ENCODE measurements at regions not wholly inside any gene's neighbourhood (a gene's known extent, or its start where the extent isn't known, plus 50 kb on each side); places are given as distances from the start of the nearest gene placed in this dataset.

DNA sequence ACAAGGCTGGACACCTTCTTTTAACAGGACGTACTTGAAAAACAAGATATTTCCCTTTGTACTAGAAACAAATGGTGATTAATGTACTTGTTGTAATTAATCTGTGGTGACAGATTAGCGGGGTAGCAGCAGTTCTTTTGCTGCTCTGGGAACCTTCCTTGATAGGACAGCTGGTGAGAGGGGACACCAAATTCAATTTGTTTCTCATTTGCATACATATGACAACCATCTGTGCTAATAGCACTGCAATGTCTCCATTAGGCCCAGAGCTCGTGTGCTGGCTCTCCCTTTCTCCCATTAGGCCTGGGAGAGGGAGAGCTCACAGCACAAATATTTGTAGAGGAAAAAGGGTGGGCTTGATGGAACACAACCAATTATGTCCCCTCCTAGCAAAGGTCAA, 221.0 kb upstream of the HS3ST3A1 start:
- Histone ChIP-seq H3K36me3 (ENCODE audit: control insufficient read depth in 2 of 2, insufficient read depth in 2 of 2, low read length in 1 of 2) (no peaks in the 10 kb centered on the region), H3K27me3 (ENCODE audit: control insufficient read depth in 2 of 2, insufficient read depth in 1 of 2, low read length in 1 of 2) (no peaks in the 10 kb centered on the region), H3K4me1 (ENCODE audit: control insufficient read depth in 2 of 2, insufficient read depth in 2 of 2, low read length in 2 of 2) (no peaks in the 10 kb centered on the region), H3K27ac (ENCODE audit: low read depth in 1 of 2, low read length in 1 of 2) (no peak overlapping the region), H3K9me3 (ENCODE audit: control insufficient read depth in 2 of 2, insufficient read depth in 1 of 2, low read length in 1 of 2) (no peaks in the 10 kb centered on the region), H3K4me3 (ENCODE audit: low read length in 2 of 2) (no peak overlapping the region)
- WGBS: 87% methylated on average over 3 of the region's 3 CpGs
- no peak for DNase-seq (ENCODE audit: low read depth in 6 of 9, low spot score in 9 of 9)

- 92% methylated on average over 1 of the region's 1 CpG for WGBS
- H3K27me3 ChIP-seq (ENCODE audit: control insufficient read depth in 2 of 2, insufficient read depth in 1 of 2, low read length in 1 of 2): no peaks in the 10 kb centered on the region
- H3K36me3 ChIP-seq (ENCODE audit: control insufficient read depth in 2 of 2, insufficient read depth in 2 of 2, low read length in 1 of 2): no peaks in the 10 kb centered on the region
- DNase-seq (ENCODE audit: low read depth in 6 of 9, low spot score in 9 of 9): no peak
- no peaks in the 10 kb centered on the region for H3K9me3 ChIP-seq (ENCODE audit: control insufficient read depth in 2 of 2, insufficient read depth in 1 of 2, low read length in 1 of 2)
- H3K27ac ChIP-seq (ENCODE audit: low read depth in 1 of 2, low read length in 1 of 2): no peak overlapping the region
- H3K4me3 ChIP-seq (ENCODE audit: low read length in 2 of 2): no peak overlapping the region
- no peaks in the 10 kb centered on the region for H3K4me1 ChIP-seq (ENCODE audit: control insufficient read depth in 2 of 2, insufficient read depth in 2 of 2, low read length in 2 of 2)
Observed at GRCh38 chr17:13825526-13826040, 223.9 kb upstream of the HS3ST3A1 start.

- WGBS: 92% methylated on average over 3 of the region's 3 CpGs
- Histone ChIP-seq H3K9me3 (ENCODE audit: control insufficient read depth in 2 of 2, insufficient read depth in 1 of 2, low read length in 1 of 2) (no peaks in the 10 kb centered on the region), H3K27me3 (ENCODE audit: control insufficient read depth in 2 of 2, insufficient read depth in 1 of 2, low read length in 1 of 2) (no peaks in the 10 kb centered on the region), H3K4me3 (ENCODE audit: low read length in 2 of 2) (no peak overlapping the region), H3K4me1 (ENCODE audit: control insufficient read depth in 2 of 2, insufficient read depth in 2 of 2, low read length in 2 of 2) (no peaks in the 10 kb centered on the region), H3K27ac (ENCODE audit: low read depth in 1 of 2, low read length in 1 of 2) (no peak overlapping the region), H3K36me3 (ENCODE audit: control insufficient read depth in 2 of 2, insufficient read depth in 2 of 2, low read length in 1 of 2) (no peaks in the 10 kb centered on the region)
- DNase-seq (ENCODE audit: low read depth in 6 of 9, low spot score in 9 of 9): no peak
Observed at GRCh38 chr17:13827118-13827517, 225.4 kb upstream of the HS3ST3A1 start.

DNA sequence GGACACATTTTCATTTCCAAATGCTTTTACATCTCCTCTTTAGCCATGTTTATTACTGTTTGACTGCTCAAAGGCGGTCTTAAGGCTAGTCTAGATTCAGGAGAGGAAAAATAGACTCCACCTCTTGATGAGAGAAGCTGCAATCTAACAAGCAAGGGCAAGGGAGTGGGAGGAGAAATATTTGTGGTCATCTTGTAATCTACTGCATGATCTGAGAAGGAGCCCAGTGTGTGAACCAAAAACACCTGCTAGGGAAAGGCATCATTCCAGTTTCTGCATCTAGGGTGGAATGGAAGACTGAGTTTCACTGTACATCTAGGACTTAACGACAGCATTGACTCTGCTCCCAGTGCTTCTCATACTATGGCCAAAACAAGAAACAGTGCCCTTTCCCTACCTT, 232.2 kb upstream of the HS3ST3A1 start:
- 89% methylated on average over 2 of the region's 2 CpGs for WGBS
- H3K4me3 ChIP-seq (ENCODE audit: low read length in 2 of 2): no peak overlapping the region
- DNase-seq (ENCODE audit: low read depth in 6 of 9, low spot score in 9 of 9): no peak
- no peaks in the 10 kb centered on the region for H3K36me3 ChIP-seq (ENCODE audit: control insufficient read depth in 2 of 2, insufficient read depth in 2 of 2, low read length in 1 of 2)
- no peaks in the 10 kb centered on the region for H3K4me1 ChIP-seq (ENCODE audit: control insufficient read depth in 2 of 2, insufficient read depth in 2 of 2, low read length in 2 of 2)
- H3K9me3 ChIP-seq (ENCODE audit: control insufficient read depth in 2 of 2, insufficient read depth in 1 of 2, low read length in 1 of 2): no peaks in the 10 kb centered on the region
- no peak overlapping the region for H3K27ac ChIP-seq (ENCODE audit: low read depth in 1 of 2, low read length in 1 of 2)
- no peaks in the 10 kb centered on the region for H3K27me3 ChIP-seq (ENCODE audit: control insufficient read depth in 2 of 2, insufficient read depth in 1 of 2, low read length in 1 of 2)

GRCh38 chr17:13835151-13835550, 233.4 kb upstream of the HS3ST3A1 start:
- Histone ChIP-seq H3K27ac (ENCODE audit: low read depth in 1 of 2, low read length in 1 of 2) (no peak overlapping the region), H3K4me1 (ENCODE audit: control insufficient read depth in 2 of 2, insufficient read depth in 2 of 2, low read length in 2 of 2) (no peaks in the 10 kb centered on the region), H3K9me3 (ENCODE audit: control insufficient read depth in 2 of 2, insufficient read depth in 1 of 2, low read length in 1 of 2) (no peaks in the 10 kb centered on the region), H3K27me3 (ENCODE audit: control insufficient read depth in 2 of 2, insufficient read depth in 1 of 2, low read length in 1 of 2) (no peaks in the 10 kb centered on the region), H3K36me3 (ENCODE audit: control insufficient read depth in 2 of 2, insufficient read depth in 2 of 2, low read length in 1 of 2) (no peaks in the 10 kb centered on the region), H3K4me3 (ENCODE audit: low read length in 2 of 2) (no peak overlapping the region)
- no peak for DNase-seq (ENCODE audit: low read depth in 6 of 9, low spot score in 9 of 9)
- WGBS: 98% methylated on average over 2 of the region's 2 CpGs

DNA sequence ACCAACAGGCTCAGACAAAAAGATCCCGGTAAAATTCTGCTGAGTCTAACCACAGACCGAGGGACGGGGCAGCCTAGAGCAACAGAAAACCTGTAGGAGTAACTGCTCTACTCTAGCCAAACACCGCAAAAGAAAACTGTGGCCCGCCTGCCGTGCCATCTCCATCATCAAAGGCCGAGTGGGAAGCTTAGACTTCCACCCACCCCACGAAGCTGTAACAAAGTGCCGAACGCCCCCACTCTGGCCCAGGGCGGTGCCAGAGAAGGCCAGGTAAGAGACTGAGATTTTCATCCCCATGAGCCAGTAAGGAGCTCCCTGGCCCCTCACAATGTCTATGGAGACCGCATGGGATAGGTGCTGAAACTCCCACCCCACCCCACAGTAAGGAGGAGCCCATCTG, 231.9 kb upstream of the COX10 start:
- Histone ChIP-seq H3K27me3 (ENCODE audit: control insufficient read depth in 2 of 2, insufficient read depth in 1 of 2, low read length in 1 of 2) (no peaks in the 10 kb centered on the region), H3K4me1 (ENCODE audit: control insufficient read depth in 2 of 2, insufficient read depth in 2 of 2, low read length in 2 of 2) (no peaks in the 10 kb centered on the region), H3K27ac (ENCODE audit: low read depth in 1 of 2, low read length in 1 of 2) (no peak overlapping the region), H3K36me3 (ENCODE audit: control insufficient read depth in 2 of 2, insufficient read depth in 2 of 2, low read length in 1 of 2) (no peaks in the 10 kb centered on the region), H3K4me3 (ENCODE audit: low read length in 2 of 2) (no peak overlapping the region), H3K9me3 (ENCODE audit: control insufficient read depth in 2 of 2, insufficient read depth in 1 of 2, low read length in 1 of 2) (no peaks in the 10 kb centered on the region)
- 96% methylated on average over 12 of the region's 12 CpGs for WGBS
- no peak for DNase-seq (ENCODE audit: low read depth in 6 of 9, low spot score in 9 of 9)

DNA sequence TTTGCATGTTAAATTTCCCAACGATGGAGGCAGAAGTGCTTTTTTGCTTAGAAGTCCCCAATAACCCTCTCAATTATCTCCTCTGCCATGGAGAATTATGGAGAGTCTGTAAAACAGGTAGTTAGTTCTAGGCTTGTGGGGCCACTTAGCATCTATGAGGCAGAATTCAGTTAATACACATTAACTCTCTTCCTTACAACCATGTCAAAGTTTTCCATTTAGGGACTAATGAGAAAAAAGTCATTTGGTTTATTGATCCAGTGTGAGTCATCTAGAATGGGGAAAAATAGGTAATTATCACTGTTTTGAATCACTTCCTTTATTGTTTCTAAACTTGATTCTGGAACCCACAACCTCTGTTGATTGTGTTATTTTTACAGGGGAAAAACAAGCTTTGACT, 229.1 kb upstream of the COX10 start:
- H3K27me3 ChIP-seq (ENCODE audit: control insufficient read depth in 2 of 2, insufficient read depth in 1 of 2, low read length in 1 of 2): no peaks in the 10 kb centered on the region
- H3K9me3 ChIP-seq (ENCODE audit: control insufficient read depth in 2 of 2, insufficient read depth in 1 of 2, low read length in 1 of 2): no peaks in the 10 kb centered on the region
- 70% methylated on average over 1 of the region's 1 CpG for WGBS
- H3K4me1 ChIP-seq (ENCODE audit: control insufficient read depth in 2 of 2, insufficient read depth in 2 of 2, low read length in 2 of 2): no peaks in the 10 kb centered on the region
- H3K27ac ChIP-seq (ENCODE audit: low read depth in 1 of 2, low read length in 1 of 2): no peak overlapping the region
- no peak overlapping the region for H3K4me3 ChIP-seq (ENCODE audit: low read length in 2 of 2)
- DNase-seq (ENCODE audit: low read depth in 6 of 9, low spot score in 9 of 9): no peak
- H3K36me3 ChIP-seq (ENCODE audit: control insufficient read depth in 2 of 2, insufficient read depth in 2 of 2, low read length in 1 of 2): no peaks in the 10 kb centered on the region

GRCh38 chr17:13843862-13844635, 225.3 kb upstream of the COX10 start:
- WGBS: 89% methylated on average over 4 of the region's 4 CpGs

DNA sequence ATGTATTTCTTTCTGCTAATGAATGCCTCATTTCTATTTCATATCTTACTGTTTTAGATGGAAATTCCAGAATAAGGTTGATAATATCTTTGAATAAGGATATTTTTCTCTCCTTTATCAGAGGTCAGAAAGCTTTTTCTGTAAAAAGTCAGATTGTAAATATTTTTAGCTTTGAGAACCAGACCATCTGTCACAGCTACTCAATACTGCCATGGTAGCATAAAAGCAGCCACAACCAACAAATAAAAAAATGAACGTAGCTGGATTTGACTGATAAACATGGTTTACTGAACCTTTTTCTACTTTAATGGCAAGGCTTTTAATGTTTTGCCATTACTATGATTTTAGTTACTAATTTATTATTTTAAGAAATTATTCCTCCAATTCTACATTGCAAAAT, 217.4 kb upstream of the COX10 start:
- Histone ChIP-seq H3K36me3 (ENCODE audit: control insufficient read depth in 2 of 2, insufficient read depth in 2 of 2, low read length in 1 of 2) (no peaks in the 10 kb centered on the region), H3K27ac (ENCODE audit: low read depth in 1 of 2, low read length in 1 of 2) (no peak overlapping the region), H3K27me3 (ENCODE audit: control insufficient read depth in 2 of 2, insufficient read depth in 1 of 2, low read length in 1 of 2) (no peaks in the 10 kb centered on the region), H3K4me1 (ENCODE audit: control insufficient read depth in 2 of 2, insufficient read depth in 2 of 2, low read length in 2 of 2) (no peaks in the 10 kb centered on the region), H3K4me3 (ENCODE audit: low read length in 2 of 2) (no peak overlapping the region), H3K9me3 (ENCODE audit: control insufficient read depth in 2 of 2, insufficient read depth in 1 of 2, low read length in 1 of 2) (no peaks in the 10 kb centered on the region)
- no peak for DNase-seq (ENCODE audit: low read depth in 6 of 9, low spot score in 9 of 9)
- WGBS: 88% methylated on average over 1 of the region's 1 CpG

More at GRCh38 chr17:13843862-13844635, 225.3 kb upstream of the COX10 start:
- Histone ChIP-seq H3K9me3 (ENCODE audit: control insufficient read depth in 2 of 2, insufficient read depth in 1 of 2, low read length in 1 of 2) (no peaks in the 10 kb centered on the region), H3K27ac (ENCODE audit: low read depth in 1 of 2, low read length in 1 of 2) (no peak overlapping the region), H3K36me3 (ENCODE audit: control insufficient read depth in 2 of 2, insufficient read depth in 2 of 2, low read length in 1 of 2) (no peaks in the 10 kb centered on the region), H3K4me1 (ENCODE audit: control insufficient read depth in 2 of 2, insufficient read depth in 2 of 2, low read length in 2 of 2) (no peaks in the 10 kb centered on the region), H3K4me3 (ENCODE audit: low read length in 2 of 2) (no peak overlapping the region), H3K27me3 (ENCODE audit: control insufficient read depth in 2 of 2, insufficient read depth in 1 of 2, low read length in 1 of 2) (no peaks in the 10 kb centered on the region)
- no peak for DNase-seq (ENCODE audit: low read depth in 6 of 9, low spot score in 9 of 9)
